ENCODE measurements at regions not wholly inside any gene's neighbourhood (a gene's known extent, or its start where the extent isn't known, plus 50 kb on each side); places are given as distances from the start of the nearest gene placed in this dataset.

GRCh38 chr4:58048491-58048890, 938.3 kb upstream of the IGFBP7 start:
- Mint-ChIP-seq H3K4me1 (no peaks in the 10 kb centered on the region), H3K36me3 (no peaks in the 10 kb centered on the region), H3K27me3 (ENCODE audit: low read depth in 2 of 2) (no peaks in the 10 kb centered on the region), H3K4me3 (no peak overlapping the region), H3K27ac (no peak overlapping the region), H3K9me3 (peaks cover 17 to 19% of the 10 kb centered on the region in 2 donors)
- DNase-seq (no peak), ATAC-seq (no peak)
- H3K27me3 ChIP-seq (ENCODE audit: control insufficient read depth, insufficient read depth, low read length): no peaks in the 10 kb centered on the region
- WGBS (ENCODE audit: insufficient coverage): 44% methylated on average over 2 of the region's 2 CpGs
- H3K4me3 ChIP-seq (ENCODE audit: low read length): no peak overlapping the region
- H3K27ac ChIP-seq (ENCODE audit: low read length): no peak overlapping the region
- intact Hi-C loops (cut with micrococcal nuclease): no loop called here
- H3K9me3 ChIP-seq (ENCODE audit: control insufficient read depth, insufficient read depth, low read length): peaks cover 5% of the 10 kb centered on the region
- H3K4me1 ChIP-seq (ENCODE audit: control insufficient read depth, insufficient read depth, low read length): no peaks in the 10 kb centered on the region
- TF ChIP-seq CTCF (IDR thresholded peaks at IDR 0.05): no peak
- H3K36me3 ChIP-seq (ENCODE audit: control insufficient read depth, insufficient read depth, low read length): no peaks in the 10 kb centered on the region

- Histone ChIP-seq H3K4me3 (ENCODE audit: low read length) (no peak overlapping the region), H3K27me3 (ENCODE audit: control insufficient read depth, insufficient read depth, low read length) (no peaks in the 10 kb centered on the region), H3K9me3 (ENCODE audit: control insufficient read depth, insufficient read depth, low read length) (peaks cover 9% of the 10 kb centered on the region), H3K36me3 (ENCODE audit: control insufficient read depth, insufficient read depth, low read length) (no peaks in the 10 kb centered on the region), H3K4me1 (ENCODE audit: control insufficient read depth, insufficient read depth, low read length) (no peaks in the 10 kb centered on the region), H3K27ac (ENCODE audit: low read length) (no peak overlapping the region)
- ATAC-seq: no peak
- no peak for DNase-seq
- TF ChIP-seq CTCF (IDR thresholded peaks at IDR 0.05): no peak
- intact Hi-C loops (cut with micrococcal nuclease): no loop called here
- 86% methylated on average over 1 of the region's 1 CpG for WGBS (ENCODE audit: insufficient coverage)
- no peaks in the 10 kb centered on the region for H3K27me3 Mint-ChIP-seq (ENCODE audit: low read depth in 2 of 2)
- H3K9me3 Mint-ChIP-seq: peaks cover 11 to 16% of the 10 kb centered on the region in 2 donors
- no peaks in the 10 kb centered on the region for H3K4me1 Mint-ChIP-seq
- H3K4me3 Mint-ChIP-seq: no peak overlapping the region
- no peak overlapping the region for H3K27ac Mint-ChIP-seq
- H3K36me3 Mint-ChIP-seq: no peaks in the 10 kb centered on the region
Observed at GRCh38 chr4:58042176-58042575, 932.0 kb upstream of the IGFBP7 start.

- H3K4me1 ChIP-seq (ENCODE audit: control insufficient read depth, insufficient read depth, low read length): no peaks in the 10 kb centered on the region
- intact Hi-C loops (cut with micrococcal nuclease): no loop called here
- no peak for ATAC-seq
- Mint-ChIP-seq H3K27me3 (ENCODE audit: low read depth in 2 of 2) (no peaks in the 10 kb centered on the region), H3K4me1 (no peaks in the 10 kb centered on the region), H3K27ac (no peak overlapping the region), H3K9me3 (peaks cover 3 to 11% of the 10 kb centered on the region in 2 donors), H3K36me3 (no peaks in the 10 kb centered on the region), H3K4me3 (no peak overlapping the region)
- no peaks in the 10 kb centered on the region for H3K36me3 ChIP-seq (ENCODE audit: control insufficient read depth, insufficient read depth, low read length)
- H3K27ac ChIP-seq (ENCODE audit: low read length): no peak overlapping the region
- no peaks in the 10 kb centered on the region for H3K9me3 ChIP-seq (ENCODE audit: control insufficient read depth, insufficient read depth, low read length)
- 80% methylated on average over 1 of the region's 2 CpGs for WGBS (ENCODE audit: insufficient coverage)
- no peak for DNase-seq
- H3K27me3 ChIP-seq (ENCODE audit: control insufficient read depth, insufficient read depth, low read length): no peaks in the 10 kb centered on the region
- no peak for TF ChIP-seq CTCF (IDR thresholded peaks at IDR 0.05)
- no peak overlapping the region for H3K4me3 ChIP-seq (ENCODE audit: low read length)
Observed at GRCh38 chr4:57993944-57994343, 883.8 kb upstream of the IGFBP7 start.

GRCh38 chr4:57989430-57989829, 879.2 kb upstream of the IGFBP7 start:
- no peak for ATAC-seq

More at GRCh38 chr4:57989430-57989829, 879.2 kb upstream of the IGFBP7 start:
- no peaks in the 10 kb centered on the region for H3K27me3 Mint-ChIP-seq (ENCODE audit: low read depth in 2 of 2)
- intact Hi-C loops (cut with micrococcal nuclease): no loop called here
- no peak overlapping the region for H3K27ac ChIP-seq (ENCODE audit: low read length)
- H3K36me3 Mint-ChIP-seq: no peaks in the 10 kb centered on the region
- H3K36me3 ChIP-seq (ENCODE audit: control insufficient read depth, insufficient read depth, low read length): no peaks in the 10 kb centered on the region
- no peak for TF ChIP-seq CTCF (IDR thresholded peaks at IDR 0.05)
- H3K9me3 Mint-ChIP-seq: peaks cover 3 to 9% of the 10 kb centered on the region in 2 donors
- H3K4me3 ChIP-seq (ENCODE audit: low read length): no peak overlapping the region
- no peaks in the 10 kb centered on the region for H3K9me3 ChIP-seq (ENCODE audit: control insufficient read depth, insufficient read depth, low read length)
- no peaks in the 10 kb centered on the region for H3K27me3 ChIP-seq (ENCODE audit: control insufficient read depth, insufficient read depth, low read length)
- no peak for DNase-seq
- no peak overlapping the region for H3K27ac Mint-ChIP-seq
- WGBS (ENCODE audit: insufficient coverage): 84% methylated on average over 5 of the region's 6 CpGs
- H3K4me1 Mint-ChIP-seq: no peaks in the 10 kb centered on the region
- no peaks in the 10 kb centered on the region for H3K4me1 ChIP-seq (ENCODE audit: control insufficient read depth, insufficient read depth, low read length)
- no peak overlapping the region for H3K4me3 Mint-ChIP-seq

Data from natural killer cell (primary cell).